ENCODE measurements at regions not wholly inside any gene's neighbourhood (a gene's known extent, or its start where the extent isn't known, plus 50 kb on each side); places are given as distances from the start of the nearest gene placed in this dataset.

DNA sequence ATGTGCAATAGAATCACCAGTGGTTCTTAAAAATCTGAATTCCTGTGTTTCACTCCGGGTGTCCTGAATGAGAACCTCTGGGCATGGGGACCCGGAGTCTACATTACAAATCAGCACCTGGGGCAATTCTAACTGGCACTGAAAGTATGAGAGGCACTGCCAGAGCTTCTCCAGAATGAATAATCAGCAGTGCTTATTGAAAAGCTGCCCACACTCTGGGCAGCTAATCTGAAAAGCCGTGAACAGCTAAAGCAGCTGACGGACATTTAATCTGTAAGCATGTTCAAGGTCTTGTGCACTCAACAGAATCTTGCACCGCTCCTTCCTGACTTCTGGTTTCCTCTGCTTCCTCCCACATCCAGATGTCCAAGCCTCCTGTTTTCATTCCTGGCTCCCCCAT is 113.3 kb upstream of the KIF5B start:
- peak; percentile 23 for DNase-seq

DNA sequence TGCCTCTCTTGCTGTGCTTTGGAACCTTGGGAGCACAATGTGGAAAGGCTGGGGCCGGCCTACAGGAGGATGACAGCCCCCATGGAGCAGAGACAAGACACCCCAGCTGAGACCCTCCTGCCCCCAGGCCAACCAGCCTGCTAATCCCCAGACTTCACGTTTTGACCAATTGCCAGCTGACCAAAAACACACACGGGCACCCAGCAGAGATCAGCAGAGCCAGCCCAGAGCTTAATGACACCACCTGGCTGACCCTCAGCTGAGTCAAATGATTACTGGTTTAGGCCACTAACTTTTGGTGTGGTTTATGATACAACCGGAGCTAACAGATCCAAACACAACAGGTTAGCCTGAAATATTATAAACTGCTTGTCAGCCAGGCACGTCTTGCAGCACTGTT is 111.2 kb upstream of the KIF5B start:
- no peak for DNase-seq

DNA sequence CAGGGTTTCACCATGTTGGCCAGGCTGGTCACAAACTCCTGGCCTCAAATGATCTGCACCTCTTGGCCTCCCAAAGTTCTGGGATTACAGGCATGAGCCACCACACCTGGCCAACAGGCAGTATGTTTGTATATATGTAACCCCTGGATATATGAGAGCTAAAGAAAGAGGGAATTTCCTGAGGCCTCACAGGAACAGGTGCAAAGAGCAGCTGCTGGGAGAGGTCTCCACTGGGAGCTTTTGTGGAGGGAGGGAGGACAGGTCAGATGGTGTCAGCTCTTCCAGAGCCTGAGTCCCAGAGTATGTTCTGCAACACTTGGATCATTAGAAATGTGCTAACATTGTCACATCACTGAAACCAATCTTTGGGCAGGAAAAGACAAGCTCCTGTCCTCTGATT is 110.1 kb upstream of the KIF5B start:
- DNase-seq, result no peak

DNA sequence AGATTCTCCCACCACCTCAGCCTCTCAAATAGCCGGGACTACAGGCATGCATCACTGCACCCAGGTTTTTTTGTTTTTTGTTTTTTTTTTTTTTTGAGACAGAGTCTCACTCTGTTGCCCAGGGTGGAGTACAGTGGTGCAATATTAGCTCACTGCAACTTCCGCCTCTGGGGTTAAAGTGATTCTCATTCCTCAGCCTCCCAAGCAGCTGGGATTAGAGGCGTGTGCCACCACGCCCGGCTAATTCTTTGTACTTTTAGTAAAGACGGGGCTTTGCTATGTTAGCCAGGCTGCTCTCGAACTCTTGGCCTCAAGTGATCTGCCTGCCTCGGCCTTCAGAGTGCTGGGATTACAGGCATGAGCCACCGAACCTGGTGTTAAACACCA is 107.5 kb upstream of the KIF5B start:
- DNase-seq, result no peak

DNA sequence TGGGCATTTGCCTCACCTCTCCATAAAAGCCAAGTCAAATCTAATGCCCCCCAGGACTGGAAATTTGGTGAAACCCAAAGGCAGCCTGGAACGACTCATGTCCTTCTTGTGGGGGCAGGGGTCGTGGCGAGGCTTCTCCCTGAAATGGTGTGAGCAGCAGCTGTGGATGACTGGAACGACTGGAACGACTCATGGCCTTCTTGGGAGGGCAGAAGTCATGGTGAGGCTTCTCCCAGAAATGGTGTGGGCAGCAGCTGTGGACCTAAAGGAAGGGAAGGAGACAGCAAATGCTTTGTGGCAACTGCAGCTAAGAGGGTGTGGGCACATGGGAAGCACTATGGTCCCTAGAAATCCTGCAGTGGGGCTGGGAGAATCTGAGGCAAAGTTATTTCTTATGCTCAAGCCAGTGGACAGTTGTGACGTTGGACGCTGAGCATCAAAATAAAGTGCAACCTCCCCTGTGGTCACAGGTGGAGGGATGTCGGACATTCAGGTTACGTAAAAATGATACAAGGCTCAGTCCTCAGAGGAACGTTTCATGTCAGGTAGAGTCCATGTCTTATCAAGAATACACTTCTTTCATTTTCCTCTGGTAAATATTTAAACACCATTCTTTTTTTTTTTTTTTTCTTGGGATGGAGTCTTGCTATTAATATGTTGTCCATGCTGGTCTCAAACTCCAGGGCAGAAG is 107.0 kb upstream of the KIF5B start:
- DNase-seq, result no peak

DNA sequence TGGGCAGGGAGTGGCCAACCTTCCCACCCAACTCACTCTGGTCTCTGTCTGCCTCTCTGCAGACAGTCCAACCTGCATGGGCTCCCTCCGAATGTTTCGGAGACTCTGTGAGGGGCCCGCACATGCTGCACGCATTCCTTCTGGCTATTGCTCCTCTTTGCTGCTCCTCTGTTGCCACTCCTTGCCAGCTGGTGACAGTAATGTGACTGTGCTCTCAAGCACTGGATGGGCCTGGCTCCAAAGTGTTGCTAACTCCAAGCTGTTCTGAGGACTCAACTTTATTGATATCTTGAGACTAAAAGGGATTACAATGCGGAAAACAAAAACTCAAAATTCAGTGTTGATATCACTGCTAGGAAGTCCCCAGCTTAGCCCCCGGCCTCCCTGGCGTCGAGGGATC is 105.4 kb upstream of the KIF5B start:
- DNase-seq, result no peak

DNA sequence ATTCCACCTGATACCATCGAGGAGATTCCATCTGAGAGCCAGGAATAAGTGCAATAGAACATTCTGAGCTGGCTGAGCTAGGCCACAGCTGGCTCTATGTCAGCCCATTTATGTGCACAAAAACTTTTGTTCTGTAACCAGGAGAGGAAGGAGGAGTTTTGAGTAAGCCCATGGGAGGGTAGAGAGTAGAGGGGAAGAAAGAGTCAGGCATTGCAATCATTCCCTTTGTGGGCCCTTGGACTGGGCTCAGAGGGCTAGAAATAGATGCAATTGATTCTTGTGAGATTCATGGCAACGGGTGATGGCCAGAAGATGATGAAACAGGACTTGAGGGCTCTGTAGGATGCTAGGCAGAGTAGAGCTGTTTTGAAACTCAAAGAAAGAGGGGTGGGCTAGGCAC is 104.6 kb upstream of the KIF5B start:
- no peak for DNase-seq

DNA sequence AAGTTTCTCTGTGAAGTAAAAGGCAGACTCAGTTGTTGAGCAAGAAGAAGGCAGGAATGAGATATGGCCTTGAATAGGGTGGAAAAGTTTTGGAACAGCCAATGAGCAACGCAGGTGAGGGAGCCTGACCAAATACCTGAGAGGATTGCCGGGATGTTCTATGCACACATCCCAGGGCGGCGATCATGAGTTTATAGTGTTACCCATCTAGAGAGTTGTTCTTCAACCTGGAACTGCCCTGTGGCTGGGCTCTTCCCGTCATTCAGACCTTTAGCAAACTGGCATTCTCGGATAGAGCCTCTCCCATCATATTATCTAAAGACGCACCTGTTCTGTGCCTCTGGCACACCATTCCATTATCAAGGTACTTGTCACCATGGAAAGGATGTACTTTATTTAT is 103.0 kb upstream of the KIF5B start:
- no peak for DNase-seq

DNA sequence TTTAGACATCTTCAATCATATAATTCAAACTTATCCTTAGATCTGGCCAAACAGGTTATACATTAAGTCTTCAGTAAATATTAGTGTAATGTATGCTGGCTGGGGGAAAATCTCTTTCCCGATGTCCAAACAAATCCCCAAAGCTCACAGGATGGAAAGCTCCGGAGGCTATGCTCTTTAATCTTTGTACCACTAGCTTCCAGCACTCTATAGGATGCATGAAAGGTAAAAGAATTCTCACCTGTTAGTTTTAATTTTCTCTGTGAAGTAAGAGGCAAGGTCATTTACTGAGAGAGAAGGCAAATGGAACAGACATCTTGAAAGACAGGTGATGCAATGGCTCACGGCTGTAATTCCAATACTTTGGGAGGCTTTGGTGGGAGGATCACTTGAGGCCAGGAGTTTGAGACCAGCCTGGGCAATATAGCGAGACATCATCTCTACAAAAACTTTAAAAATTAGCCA is 99.8 kb upstream of the KIF5B start:
- no peak for DNase-seq

DNA sequence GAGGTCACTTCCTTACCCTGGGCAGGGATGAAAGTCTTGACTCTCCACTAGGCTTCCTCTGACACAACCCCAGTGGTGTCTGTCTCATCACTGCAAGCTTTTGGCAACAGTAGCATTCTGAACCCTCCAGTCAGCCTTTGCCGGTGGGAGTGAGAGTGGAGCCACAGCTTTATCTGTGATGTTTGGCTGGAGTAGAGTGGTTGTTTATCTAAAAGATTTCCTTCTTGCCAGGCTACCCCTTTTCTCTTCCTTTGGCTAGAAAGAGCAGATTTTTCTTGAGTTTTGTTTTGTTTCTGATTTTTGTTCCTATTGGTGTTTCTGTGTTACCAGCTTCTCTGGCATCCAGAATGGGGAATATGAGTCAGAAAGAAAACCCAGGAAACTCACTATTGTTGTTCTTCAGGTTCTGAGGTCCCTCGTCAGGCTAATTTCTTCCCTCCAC is 98.9 kb upstream of the KIF5B start:
- peak; percentile 62 for DNase-seq

DNA sequence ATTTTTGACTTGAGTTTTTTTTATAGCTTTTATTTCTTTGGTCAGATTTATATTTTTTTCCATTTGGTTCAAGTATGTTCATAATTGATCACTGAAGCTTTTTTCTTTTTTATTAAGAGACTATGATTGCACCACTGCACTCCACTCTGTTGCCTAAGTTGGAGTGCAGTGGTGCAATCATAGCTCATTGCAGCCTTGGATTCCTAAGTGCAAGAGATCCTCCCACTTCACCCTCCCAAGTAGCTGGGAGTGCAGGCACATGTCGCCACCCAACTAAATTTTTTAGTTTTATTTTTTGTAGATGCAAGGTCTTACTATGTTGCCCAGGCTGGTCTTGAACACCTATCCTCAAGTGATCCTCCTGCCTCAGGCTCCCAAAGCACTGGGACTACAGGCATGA is 97.7 kb upstream of the KIF5B start:
- DNase-seq, result no peak

DNA sequence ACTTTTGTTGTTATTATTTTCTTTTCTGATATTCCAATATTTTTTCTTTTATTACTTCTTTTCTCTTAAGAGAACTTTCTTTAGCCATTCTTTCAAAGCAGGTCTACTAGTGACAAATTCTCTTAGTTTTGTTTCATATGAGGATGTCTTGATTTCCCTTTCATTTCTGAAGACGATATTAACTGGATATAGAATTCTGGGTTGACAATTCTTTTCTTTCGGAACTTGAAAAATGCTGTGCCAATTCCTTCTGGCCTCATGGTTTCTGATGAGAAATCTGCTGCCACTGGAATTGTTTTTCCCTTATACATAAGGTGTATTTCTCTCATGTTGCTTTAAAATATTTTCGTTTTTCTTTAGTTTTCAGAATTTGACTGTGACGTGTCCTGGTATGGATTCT is 97.0 kb upstream of the KIF5B start:
- DNase-seq, result no peak

DNA sequence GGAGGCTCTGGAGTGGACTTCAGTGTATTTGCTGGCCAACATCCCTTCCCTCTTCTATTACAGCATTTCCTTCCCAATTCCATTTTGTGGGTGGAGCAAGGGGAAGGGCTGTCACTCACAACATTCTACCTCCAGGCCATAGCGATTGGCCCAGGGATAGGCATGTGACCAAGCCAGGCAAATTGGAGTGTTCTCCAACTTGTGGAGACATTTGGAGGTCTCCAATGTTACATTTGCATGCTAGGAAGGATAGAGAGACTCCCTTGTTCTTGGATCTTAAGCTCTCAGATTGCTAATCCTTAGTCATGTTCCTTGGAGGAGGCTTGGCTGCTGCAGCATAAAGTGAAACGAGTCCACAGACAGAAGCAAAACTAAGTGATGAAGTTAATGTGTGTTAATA is 95.6 kb upstream of the KIF5B start:
- no peak for DNase-seq

DNA sequence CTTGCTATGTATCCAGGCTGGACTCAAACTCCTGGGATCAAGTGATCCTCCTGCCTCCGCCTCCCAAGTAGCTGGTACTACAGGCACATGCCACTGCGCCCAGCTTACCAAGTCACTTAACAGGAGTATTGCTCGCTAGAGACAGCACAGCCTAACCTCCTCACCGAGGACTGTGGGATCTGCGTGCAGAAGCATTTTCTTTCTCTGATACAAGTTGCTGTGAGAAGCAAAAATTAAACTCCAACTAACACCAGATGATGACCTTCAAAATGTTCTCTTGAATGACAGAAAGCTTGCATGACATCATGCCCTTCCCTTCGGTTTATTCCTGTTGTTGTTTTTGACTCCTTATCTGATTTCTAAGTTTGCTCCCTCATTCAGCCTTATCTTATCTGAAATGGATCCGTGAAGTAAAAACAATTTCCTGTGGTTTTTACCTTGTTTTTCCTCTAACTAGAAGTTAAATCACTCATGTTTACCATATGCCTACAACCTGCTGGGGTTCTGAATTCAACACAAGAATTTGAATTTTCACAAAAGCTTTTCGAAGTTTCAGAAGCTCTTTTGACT is 94.4 kb upstream of the KIF5B start:
- DNase-seq, result no peak

DNA sequence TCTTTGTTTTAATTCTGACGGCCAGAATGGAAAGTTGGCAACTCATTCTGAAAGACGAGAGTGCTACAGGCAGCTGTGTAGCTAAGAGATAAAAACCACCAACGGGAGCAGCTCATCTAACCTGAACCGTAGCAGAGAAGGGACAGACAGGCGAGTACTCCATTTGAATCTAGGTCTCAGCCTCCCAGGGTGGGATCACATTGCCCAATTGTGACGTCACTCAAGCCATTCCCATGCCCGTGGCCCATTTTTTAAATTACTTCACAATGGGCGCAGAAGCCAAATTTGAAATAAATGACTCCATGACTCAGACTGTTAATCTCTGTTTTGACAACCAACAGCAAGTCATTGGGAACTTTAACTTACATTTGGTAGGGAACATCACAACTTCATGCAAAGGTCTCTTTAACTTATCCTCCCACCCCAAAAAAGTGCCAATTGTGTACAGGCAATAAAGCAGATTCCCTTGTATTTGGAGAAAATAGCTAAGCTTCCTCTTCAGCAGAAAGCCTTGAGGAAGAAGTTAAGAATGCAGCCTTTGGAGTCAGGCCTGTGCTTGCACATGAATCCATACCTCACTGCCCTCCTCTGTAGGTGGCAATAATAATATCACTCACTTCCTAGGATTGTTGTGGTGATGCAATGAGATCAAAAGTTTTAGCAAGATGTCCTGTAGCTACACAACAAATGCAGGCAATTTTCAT is 93.2 kb upstream of the KIF5B start:
- peak; percentile 78 for DNase-seq

DNA sequence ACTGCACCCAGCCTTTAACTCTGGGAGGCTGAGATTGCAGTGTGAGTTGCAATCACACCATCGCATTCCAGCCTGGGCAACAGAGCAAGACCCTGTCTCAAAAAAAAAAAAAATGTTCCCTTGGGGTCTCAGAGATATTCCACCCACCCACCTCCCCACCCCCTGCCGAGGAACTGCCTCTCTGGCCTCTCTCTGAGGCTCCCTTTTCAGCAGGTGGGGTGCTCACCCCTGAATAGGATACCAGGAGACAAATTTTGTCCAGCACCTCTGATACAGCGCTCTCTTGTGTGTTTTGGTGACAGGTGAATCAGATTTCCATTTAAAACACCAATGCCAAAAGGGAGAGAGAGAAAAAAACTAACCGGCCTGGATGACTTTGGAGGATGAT is 92.6 kb upstream of the KIF5B start:
- DNase-seq, result no peak

DNA sequence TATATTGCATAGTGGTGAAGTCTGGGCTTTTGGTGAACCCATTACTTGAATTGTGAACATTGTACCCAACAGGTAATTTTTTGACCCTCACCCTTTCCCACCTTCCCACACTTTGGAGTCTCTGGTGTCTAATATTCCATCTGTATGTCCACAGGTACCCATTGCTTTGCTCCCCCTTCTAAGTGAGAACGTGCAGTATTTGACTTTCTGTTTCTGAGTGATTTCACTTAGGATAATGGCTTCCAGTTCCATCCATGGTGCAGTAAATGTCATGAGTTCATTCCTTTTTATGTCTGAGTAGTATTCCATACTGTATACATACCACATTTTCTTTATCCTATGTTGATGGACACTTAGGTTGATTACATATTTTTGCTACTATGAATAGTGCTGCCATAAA is 91.5 kb upstream of the KIF5B start:
- DNase-seq, result no peak

DNA sequence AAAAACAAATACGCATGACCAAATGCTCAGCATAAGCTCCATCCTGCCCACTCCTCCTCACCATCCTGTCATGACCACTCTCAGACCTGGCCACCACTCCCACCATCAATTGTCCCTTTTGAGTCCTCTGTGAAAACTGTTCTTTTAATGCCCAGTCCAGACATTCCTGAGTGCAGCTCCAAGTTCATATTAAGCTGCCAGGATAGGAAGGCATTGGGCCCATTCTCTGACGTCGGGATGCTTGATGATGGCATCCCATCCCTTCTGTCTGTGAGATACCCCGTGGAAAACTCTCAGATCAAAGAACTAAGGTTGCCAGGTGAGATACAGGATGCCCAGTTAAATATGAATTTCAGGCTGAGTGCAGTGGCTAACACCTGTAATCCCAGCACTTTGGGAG is 89.9 kb upstream of the KIF5B start:
- no peak for DNase-seq

DNA sequence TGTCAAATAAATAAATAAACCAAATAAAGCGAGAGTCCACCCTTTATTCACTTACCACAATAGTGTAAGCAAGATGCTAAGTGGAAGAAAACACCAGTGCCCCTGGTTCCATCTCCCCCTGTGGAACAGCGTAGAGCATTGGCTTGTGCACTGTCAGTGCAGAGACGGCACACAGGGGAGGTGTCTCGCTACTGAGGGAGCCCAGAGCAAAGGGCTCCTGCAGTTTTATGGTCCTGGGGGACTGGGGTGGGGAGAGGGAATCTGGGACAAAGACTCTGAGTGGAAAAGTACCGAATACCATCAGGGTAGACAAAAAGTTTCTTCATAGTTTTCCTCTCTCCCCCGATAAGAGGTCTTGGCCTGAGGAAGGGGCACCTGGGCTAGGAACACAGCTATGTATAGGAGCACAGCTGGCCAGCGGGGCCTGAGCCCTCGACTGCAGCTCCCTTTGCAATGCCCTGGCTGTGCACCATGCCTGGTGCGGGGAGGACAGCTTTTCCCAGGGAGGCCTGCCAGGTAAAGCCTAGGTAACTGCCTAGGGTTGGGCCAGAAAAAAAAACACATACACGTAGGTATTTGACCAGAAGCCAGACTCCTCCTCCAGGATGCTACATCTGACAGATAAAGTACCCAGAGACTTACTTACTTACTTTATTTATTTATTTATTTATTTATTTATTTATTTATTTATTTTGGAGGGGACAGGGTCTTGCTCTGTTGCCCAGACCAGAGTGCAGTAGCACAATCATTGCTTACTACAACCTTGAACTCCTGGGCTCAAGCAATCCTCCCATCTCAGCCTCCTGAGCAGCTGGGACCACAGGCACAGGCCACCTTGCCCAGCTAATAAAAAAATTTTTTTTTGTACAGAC is 88.8 kb upstream of the KIF5B start:
- no peak for DNase-seq

DNA sequence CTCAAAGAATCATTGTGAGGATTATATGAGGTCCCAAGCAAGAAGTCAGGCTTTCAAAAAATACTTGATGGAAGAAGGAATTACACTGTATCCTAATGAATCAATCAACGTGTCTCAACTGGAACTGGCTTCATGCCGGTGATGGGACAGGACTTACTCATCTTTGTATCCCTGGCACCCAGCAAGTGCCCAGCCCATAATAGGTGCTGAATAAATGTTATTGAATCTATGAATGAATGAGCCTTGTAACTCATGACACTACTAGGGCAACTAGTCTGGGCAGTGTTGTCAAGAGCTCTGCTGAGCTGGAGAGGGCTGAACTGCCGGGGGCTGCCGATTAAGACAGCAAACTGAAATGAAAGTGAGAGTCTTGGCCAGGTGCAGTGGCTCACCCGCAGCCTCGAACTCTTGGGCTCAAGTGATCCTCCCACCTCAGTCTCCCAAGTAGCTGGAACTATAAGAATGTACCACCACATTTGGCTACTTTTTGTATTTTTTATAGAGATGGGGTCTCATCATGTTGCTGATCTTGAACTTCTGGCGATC is 87.2 kb upstream of the KIF5B start:
- DNase-seq, result no peak

DNA sequence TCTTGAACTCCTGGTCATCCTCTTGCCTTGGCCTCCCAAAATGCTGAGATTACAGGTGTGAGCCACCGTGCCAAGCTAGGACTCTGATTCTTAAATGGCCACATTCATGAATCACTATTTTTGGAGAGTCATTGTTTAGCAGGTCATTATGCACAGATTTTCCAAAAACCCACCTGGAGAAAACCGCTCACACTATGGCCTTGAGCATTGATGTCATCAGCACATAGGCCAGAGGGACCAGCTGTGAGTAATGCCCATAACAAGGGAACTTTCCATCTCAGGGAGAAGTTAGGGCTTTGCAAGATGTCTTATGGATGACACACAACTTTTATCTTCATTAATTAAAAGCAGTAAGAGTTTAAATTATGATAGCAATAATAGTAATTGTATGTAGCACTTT is 86.4 kb upstream of the KIF5B start:
- DNase-seq, result no peak

DNA sequence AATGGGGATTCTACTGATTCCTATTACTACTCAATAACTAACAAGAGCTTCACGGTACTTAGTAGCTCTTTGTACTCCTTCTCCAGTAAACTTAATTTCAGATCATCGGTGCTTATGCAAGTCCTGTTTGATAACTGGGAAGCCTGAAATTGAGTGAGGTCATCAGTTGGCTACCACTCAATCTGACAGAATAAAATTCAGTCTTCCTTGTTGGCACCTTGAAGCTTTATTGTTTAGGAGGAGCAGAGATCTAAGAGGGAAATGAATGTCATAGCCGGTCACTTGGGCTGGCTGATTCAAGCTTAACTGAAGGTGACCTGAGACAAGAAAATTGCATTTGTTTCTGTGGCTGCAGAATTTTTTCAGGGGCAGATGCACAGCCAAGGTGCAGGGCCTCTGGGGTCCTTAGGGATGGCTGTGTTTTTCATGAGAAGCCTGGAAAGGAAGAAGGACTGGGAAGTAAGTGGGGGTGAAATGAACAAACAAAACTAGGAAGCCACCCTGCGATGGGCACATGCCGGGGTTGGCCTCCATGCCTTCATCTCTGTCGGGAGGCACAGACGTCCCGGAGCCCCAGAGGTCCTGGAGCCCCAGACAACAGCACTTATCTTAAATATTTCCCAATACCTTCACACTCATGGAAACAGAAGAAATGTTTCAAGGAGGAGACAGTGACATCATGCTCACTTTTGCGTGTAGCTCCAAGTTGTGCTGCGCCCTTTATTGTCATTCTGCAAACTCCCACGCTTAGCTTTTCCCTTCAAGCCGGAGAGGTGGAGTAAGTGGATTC is 85.0 kb upstream of the KIF5B start:
- peak; percentile 92 for DNase-seq
